TTC549 (cell line): ENCODE measurements at regions not wholly inside any gene's neighbourhood (a gene's known extent, or its start where the extent isn't known, plus 50 kb on each side); places are given as distances from the start of the nearest gene placed in this dataset.
A peak's percentile ranks its signal among the peaks of the same experiment; 100 is the strongest.
"Not testable (repeated sequence)": the region's sequence is repeated elsewhere in the genome, so short reads cannot be mapped to it uniquely, and the experiment has no call there.

Source experiments
- FAIRE-seq: peaks from 2 replicates; lab custom pipeline; 2012; peaks lifted over from hg19 to GRCh38; lab: Jason Lieb, UNC

DNA sequence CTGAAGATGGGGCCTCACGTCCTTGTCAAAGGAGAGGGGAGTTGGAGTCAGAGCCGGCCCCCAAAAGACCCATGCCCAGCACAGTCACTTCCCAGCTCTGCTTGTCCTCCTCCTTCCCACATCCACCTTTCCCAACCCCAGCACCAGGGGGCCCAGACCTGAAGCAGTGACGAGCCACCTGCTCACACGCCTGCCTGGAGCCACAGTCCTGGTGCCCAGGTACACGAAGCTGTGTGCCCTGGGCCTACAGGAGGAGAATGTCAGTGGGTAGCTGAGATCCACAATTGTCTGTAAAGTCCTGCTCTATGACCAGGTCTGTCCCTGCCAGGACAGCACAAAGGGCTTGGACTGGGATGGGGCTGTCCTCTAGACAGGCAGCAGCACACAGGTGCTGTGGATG, 126.8 kb upstream of the PZP start:
- no peak for FAIRE-seq

DNA sequence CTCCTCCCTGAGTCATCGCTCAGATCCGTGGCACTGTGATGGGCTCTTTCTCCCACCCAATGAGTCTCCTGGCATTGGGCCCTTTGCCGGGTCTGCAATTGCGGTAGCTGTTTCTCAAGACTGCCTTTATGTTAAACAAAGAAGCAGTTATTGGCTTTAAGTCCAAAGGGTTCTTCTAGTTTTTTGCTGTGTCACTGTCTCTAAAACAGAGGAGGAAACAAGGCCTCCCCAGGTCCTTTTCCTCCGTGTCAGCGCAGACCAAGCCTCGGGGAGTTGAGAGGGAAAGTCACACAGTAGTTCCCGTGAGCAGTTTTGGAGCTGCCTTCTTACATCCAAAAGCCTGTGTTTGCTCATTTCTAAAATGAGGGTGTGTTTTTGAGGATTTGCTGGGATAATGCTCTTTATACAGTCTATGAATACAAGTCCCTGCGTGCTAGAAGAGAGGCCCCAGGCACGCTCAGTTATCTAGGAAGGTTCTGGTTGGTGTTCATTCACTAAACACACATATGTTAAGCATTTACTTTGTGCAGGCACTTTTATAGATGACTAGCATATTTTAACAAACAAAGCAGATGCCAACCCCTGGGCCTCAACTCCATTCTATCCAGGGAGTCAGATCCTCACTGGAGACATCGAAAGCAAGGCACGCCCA, 126.0 kb upstream of the PZP start:
- no peak for FAIRE-seq

DNA sequence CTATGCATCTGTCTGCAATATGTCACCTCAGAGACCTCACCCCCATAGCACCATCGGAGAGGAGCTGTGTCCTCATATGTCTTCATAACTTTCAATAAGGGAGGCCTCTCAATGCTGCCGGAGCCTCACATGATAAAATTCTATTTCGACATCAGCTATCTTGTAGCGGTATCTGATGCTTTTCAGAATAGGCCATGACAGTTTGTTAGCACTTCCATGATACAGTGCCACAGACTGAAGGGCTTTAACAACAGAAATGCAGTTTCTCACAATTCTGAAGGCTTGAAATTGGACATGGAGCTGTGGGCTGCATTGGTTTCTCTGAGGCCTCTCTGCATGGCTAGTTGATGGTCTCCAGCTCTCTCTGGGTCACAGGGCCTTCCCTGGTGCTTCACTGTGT, 125.0 kb upstream of the PZP start:
- no peak for FAIRE-seq

DNA sequence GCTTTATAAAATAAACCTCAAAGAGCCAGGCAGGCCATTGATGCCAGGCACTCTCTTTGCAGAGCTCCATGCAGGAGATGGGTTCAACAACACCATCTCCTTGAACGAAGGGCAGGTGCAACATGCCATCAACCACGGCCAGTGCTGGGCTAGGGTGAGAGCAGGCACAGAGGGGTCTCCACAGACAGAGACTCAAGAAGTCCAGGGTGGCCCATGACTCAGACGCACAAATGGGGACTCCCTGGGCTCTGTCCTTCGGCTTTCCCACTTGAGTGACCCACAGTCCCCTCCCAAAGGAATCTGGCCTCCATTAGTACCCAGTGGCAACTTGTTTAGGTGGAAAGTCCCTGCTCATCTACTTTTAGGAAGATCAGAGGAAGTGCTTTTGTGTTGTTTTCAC, 124.4 kb upstream of the PZP start:
- no peak for FAIRE-seq

DNA sequence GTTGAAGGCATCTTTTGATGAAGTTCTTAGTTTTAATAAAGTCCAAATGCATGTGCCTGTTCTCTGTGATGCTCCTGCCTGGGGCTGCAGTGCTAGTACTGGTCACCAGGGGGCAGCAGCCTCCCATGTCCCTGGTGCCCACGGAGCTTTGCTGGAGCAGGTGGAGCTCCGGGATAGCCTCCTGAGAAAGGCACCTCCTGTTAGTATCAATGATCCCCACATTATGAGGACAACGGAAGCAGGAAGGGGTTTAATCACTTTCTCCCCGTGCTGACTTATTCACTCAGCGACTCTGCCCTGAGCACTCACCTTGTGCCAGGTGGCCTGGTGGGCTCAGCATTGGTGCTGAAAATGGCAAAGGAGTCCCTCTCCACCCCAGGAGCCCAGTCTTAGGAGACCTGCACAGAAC, 123.0 kb upstream of the PZP start:
- FAIRE-seq: peak; percentile 40

DNA sequence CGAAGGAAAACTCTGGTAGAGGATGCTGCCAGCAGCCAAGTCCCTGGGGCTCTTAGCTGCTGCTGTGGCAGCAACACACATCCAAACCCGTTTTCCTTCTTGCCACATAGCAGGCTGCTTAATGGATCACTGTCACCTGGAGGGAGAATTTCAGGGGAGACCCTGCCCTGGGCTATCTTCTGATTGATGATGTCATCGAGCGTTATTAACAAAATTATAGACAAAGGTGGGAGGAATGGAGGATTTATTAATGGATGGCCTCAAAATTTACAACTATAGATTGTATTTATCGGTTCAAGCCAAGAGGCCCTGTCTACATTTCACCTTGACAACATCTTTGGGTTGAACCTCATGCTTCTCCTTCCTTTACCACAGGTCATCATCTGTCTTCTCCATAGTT, 120.8 kb upstream of the PZP start:
- FAIRE-seq: no peak

DNA sequence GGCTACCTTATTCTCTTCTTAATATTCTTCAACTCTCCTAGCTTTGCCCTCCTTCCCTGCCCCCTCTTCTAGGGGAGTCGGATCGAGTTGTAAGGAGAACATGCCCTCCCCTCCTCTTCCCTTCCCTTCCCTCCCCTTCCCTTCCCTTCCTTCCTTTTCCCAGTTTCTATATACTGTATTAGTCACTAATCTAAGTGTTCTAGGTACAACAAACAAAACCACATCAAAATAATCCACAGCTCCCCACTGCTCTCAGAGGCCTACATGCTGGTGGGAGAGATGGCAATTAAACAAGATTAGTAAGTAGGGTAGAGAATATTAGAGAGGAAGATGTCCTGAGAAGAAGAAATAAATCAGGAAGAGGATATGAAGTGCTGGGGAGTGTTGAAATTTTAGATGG, 119.9 kb upstream of the PZP start:
- no peak for FAIRE-seq

DNA sequence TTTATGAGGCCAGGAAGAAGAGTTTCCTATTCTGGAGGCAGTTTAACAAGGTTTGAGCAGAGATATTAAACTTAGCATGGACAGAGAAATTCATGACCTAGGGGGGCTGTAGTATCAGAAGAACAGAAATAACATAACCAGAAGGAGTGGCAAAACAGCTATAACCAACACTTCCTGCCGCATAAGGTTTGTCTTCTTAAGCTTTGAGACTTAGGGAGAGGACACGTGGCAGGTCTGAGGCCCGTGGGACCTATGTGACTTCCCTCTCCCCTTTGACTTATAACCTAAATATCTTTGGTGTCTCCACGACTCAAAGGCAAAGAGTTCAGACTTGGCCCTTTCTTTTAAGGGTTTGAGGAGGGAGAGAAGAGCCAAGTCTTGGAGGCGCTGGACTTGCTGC, 119.1 kb upstream of the PZP start:
- no peak for FAIRE-seq

DNA sequence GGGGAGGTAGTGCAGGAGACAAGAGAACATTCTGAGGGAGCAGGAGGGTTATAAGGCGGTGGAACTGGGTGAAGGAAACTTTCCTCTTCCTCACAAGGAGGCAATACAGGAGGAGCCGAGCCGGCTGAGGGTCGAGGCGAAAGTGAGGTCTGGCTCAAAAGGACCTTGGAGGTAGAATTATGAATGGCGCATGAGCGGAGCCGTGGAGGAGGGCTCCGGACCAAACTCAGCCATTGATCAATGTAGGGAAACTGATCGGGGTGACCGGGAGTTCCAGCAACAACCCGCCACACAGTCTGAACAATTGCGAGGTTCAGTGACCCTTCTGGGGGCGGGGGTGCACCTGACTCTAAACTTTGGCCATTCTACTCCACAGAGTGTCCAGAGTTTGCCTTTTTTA, 118.7 kb upstream of the PZP start:
- FAIRE-seq: not testable (repeated sequence)

DNA sequence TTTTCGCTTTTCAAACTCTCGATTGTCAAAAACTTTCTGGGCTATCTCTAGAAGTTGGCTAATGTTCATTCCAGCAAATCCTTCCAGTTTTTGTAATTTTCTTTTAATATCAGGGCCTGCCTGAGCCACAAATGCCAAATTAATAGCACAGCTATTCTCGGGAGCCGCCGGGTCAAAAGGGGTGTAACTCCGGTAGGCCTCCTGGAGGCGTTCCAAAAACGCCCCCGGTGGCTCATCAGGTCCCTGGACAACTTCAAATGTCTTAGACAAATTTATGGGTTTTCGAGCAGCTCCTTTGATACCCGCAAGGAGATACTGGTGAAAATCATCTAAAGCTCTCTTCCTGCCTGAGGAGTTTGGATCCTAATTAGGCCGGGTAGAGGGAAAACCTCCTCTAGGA, 117.9 kb upstream of the PZP start:
- FAIRE-seq: no peak

DNA sequence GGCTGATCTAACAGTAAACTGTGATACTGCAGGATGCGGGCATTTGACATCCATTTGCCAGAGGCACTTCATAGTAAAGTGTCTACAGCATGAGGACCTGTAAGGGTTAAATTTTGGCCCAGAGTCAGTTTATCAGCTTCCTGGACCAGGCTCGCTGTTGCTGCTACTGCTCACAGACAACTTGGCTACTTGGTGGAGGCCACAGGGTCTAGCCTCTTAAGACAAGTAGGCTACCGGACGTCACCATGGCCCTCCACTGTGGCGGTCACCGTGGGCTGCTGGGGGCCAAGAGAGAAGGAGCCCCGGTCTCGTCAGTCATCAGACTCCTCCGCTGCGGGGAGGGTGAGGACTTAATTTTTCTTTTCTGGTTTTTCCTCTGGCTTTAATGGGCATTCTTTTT, 117.3 kb upstream of the PZP start:
- FAIRE-seq: no peak

DNA sequence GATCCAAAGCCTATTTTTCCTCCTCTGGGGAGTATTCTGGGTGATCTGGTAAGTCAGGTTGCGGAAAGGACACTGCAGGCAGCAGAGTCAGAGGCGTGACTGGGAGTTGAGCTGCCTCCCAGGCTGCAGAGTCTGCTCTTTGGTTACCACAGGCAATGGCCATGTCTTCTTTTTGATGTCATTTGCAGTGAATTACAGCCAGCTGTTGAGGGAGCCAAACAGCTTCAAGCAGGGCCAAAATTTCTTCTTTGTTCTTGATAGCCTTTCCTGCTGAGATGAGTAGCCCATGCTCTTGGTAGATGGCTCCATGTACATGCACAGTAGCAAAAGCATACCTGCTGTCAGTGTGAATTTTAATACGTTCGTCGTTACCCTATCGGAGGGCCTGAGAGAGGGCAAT, 116.6 kb upstream of the PZP start:
- no peak for FAIRE-seq

DNA sequence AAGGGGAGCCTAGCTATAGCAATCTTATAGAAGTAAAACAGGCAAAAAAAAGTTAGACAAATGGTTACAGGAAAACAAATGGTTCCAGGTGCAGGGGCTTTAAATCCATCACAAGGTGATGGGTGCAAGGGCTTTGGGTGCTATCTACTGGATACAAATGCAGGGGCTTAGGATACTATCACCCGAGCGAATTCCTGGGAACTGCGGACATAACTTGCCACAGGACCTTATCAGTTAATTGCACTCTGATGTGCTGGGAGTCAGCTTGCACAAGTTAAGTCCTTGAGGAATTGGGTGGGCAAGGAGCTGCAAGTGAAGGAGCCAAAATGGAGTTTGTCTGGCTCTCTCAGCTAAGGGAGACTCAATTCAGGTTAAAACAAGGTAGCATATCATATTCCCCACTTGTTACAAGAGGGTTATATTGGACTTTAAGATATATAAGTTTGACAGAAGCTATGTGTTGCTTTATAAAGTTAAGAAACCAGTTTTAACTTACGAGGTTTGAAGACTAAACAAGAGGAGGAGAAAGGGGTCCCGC, 115.0 kb upstream of the PZP start:
- no peak for FAIRE-seq

DNA sequence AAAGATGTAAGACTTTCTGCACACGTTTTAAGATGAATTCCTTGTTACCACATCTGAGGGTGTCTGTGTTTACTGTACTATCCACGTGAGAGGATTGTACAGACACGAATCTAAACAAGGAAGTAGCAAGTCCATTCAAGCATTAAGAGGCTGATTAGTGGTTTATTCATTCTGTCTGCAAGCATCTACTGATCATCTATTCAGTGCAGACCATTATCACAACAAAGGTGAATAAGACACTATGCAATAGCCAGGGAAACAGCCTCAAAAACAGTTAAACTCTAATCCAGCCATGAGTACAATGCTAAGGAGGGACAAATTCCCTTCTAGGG, 111.6 kb upstream of the PZP start:
- no peak for FAIRE-seq

DNA sequence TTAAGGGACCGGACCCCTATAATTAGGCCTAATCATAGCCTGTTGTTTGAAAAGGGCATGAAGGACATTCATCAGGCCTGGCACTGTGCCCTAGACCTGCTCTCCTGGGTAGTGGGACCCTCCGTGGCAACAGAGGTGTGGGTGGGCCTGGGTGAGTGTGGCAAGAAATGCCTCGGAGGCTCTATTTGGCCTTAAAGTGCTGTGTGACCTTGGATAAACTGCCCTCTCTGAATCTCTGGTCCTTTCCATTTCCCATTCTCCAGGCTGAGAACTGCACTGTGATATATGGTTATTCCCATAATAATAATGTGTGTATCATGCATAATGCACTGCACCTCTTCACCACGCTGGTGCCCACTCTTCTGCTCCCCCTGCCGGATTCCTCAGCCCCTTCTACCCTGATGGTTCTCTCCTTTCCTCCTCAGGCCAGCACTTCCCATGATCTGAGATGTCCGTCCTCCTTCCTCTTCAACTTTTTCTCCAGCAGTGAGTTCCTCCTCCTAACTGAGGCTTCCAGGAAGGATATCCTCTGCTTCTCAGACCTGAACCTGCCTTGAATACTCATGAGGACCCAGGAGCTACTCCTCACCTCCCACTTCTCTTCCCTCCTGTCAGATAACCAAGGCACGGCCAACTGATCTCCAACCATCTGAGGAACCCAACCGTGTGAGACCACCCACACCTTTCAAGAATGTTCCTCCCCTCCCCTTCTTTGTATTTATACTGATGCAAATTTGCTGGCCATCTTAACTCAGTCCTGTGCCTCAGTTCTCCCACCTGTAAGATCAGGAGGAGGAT, 111.0 kb upstream of the PZP start:
- no peak for FAIRE-seq

DNA sequence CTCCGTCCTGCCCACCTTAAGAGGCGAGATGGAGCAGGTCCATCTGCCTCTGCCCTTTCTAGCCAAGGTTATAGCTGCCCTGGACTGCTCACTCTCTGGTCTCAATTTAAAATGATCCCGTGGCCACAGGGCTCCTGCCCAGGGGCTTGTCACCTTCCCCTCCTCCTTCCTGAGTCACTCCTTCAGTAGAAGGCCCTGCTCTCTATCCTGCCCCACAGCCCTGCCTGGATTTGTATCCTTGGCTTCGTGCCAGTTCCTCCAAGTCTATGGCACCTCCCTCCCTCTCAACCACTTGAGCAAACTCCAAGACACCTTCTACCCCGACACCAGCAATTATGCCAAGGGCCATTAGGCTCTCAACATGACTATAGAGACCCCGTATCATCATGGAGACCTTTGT, 105.3 kb upstream of the PZP start:
- FAIRE-seq: not testable (repeated sequence)

DNA sequence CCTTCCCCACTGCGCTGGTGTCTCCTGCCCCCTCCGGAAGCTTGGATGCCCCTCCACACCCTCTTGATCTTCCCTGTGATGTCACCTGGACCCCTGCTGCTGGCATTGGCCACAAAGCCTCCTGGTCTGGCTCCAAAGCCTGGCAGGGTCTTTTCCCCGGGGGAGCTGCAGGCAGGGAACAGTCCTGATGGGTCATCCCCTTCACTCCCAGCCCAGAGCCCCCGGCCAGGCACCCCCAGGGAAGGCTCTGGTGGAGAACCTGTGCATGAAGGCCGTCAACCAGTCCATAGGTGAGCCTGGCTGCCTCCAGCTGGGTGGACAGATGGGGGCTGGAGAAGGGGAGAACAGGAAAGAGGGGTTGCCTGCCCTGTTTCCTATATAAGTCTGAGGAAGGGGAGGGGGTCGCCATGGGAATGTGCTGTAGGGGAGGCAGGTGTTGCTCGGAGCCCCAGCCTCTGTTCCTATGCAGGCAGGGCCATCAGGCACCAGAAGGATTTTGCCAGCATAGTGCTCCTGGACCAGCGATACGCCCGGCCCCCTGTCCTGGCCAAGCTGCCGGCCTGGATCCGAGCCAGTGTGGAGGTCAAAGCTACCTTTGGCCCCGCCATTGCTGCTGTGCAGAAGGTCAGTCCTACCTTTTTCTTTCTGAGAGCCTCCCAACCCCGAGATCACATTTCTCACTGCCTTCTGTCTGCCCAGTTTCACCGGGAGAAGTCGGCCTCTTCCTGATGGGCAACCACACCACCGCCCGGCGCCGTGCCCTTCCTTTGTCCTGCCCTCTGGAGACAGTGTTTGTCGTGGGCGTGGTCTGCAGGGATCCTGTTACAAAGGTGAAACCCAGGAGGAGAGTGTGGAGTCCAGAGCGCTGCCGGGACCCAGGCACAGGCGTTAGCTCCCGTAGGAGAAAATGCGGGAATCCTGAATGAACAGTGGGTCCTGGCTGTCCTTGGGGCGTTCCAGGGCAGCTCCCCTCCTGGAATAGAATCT, 104.5 kb upstream of the PZP start:
- not testable (repeated sequence) for FAIRE-seq

DNA sequence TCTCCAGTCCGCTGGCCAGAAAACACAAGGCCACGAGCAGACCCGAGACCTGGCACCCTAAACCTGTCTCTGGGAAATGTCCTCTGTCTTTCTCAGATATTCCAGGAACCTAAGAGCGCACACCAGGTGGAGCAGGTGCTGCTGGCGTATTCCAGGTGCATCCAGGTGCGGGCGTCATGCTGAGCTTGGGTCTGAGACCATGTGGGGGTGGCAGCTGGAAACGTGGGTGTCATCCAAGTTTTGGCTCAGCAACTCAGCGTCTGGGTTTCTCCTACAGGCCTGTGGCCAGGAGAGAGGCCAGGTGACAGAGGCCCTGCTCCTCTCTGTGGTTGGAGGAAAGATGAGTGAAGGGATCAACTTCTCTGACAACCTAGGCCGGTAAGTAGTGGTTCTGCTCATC, 103.3 kb upstream of the PZP start:
- FAIRE-seq: not testable (repeated sequence)

DNA sequence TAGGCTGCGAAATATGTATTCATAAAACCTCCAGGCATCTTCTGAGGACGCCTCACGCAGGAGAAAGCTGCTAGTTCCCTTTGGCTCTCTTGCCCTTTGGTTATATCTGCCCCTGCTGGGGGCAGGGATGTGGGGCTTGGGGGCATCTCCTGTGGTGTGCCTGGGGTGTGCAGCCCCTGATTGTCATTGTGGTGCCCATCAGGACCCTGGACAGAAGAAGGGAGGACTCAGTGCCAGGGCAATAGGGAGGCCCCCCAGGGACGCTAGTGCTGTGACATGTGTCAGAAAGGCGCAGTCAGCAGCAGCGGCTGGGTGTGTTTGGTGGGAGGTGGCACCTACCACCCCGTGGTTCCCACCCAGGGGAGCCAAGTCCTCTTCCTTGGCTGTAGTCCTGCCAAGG, 102.5 kb upstream of the PZP start:
- FAIRE-seq: not testable (repeated sequence)

DNA sequence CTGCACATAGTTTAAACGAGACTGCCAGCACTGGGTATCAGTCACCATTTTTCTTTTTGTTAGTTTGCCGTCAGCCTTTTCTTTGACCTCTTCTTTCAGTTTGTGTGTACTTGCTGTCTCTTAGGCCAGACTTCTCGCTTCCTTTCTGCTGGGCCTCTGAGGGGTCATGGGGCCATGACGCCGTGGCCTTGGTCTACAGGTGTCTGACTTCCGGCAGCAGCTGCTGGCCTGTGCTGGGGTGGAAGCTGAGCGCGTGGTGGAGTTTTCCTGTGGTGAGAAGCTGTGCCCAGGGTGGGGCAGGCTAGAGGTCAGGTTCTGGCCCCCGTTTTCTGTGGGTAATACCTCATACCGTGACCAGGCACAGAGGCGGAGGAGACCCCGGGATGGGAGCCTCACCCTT, 101.6 kb upstream of the PZP start:
- not testable (repeated sequence) for FAIRE-seq

DNA sequence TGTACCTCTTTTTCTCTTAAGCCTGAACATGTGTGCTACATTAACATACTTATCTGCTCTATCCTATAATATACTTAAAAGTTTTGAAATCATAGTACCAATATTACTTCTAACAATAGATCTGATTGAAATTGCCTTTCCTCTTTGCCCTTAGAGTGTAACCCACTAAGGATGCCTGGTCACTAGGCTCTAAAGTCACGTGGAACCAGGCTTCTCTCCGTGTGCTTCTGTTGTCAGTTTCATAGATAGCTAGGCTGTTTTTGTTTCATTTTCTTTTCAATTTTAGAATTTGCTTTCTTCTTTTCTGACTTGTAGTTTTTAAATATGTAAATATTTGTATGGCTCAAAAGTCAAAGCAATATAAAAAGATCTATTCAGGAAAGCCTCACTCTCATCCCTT, 100.5 kb upstream of the PZP start:
- not testable (repeated sequence) for FAIRE-seq

DNA sequence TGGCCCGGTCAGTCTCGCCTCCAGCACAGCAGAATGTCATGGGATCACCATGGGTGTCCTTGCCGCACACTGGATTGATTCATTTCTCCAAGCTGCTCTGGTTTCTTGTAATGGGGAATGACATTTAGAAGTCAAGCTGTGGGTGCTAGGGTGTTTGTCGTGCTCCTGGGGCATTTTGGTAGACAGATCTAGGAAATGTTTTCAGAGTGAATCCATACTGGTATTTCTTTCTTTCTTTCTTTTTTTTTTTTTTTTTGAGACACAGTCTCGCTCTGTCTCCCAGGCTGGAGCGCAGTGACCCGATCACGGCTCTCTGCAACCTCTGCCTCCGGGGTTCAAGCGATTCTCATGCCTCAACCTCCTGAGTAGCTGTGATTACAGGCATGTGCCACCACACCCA, 100.0 kb upstream of the PZP start:
- FAIRE-seq: not testable (repeated sequence)

DNA sequence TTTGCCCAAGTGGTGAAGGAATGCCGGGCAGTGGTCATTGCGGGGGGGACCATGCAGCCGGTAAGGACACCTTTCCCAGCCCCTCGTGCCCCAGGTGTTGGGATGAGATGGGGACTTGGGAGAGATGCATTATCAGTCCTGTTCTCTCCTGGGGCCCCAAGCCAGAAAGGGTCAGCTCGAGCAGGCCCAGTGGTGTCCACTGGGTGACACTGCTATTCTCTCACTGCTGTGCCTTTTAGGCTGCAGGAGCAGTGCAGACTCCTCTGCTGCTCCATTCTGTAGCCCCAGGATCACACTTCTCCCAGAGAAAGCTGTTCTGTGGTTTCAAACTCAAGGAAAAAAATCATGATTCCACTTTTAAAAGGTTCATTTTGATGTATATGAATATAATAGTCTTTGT, 99.1 kb upstream of the PZP start:
- FAIRE-seq: not testable (repeated sequence)
